ENCODE measurements at regions not wholly inside any gene's neighbourhood (a gene's known extent, or its start where the extent isn't known, plus 50 kb on each side); places are given as distances from the start of the nearest gene placed in this dataset.

DNA sequence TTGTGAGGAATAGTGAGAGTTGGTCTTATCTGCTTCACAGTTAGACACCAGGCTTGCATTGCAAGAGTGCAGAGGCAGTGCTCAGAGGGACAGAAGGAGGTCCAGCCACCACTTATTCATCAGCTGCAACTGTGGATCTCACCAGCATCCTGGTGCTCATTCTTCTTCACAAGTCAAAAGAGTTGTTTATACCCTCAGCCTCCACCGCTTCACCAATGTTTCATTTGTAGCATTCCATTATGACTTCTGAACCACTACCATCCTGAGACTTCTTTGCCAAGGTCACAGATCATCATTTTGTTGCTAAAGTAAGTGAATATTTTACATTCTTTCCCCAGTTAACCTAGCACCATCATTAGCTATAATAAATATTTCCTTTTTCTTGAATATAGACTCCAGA is 230.5 kb upstream of the KITLG start:
- TF ChIP-seq YY1 (IDR thresholded peaks at IDR 0.05; ENCODE audit: insufficient read depth, insufficient read length) (no peak), ZNF274 (IDR thresholded peaks at IDR 0.05; ENCODE audit: low read depth, low read length) (no peak)
